Activated CD8-positive, alpha-beta memory T cell treated with anti-CD3 and anti-CD28 coated beads, Interleukin-2, amount 10 ng/mL, durations not matched to agents 7 days and 5 days (primary cell): ENCODE measurements at regions not wholly inside any gene's neighbourhood (a gene's known extent, or its start where the extent isn't known, plus 50 kb on each side); places are given as distances from the start of the nearest gene placed in this dataset.
"Not testable (repeated sequence)": the region's sequence is repeated elsewhere in the genome, so short reads cannot be mapped to it uniquely, and the experiment has no call there.

ENCODE experiments used
- ATAC-seq: fragments of 150-1000 bp; cut with Tn5 transposase; one replicate; pipeline ENCODE4 v1.10.0; 2021; ENCODE audit warnings: moderate library complexity
- CTCF ChIA-PET: fragments of 350-600 bp; sonication (Branson Sonifier 250); formaldehyde crosslinking; loops from one replicate; lab custom pipeline; 2021; ENCODE audit warnings: antibody characterized with exemption; lab: Charles Lee
- DNase-seq: peaks from one replicate; pipeline ENCODE4 v3.0.0-alpha.2; 2020
- H3K27ac Mint-ChIP-seq: one replicate; pipeline ENCODE4 v1.8.0; 2021; ENCODE audit warnings: mild to moderate bottlenecking, mixed read lengths
- H3K27me3 Mint-ChIP-seq: one replicate; pipeline ENCODE4 v1.8.0; 2021; ENCODE audit warnings: mixed read lengths
- H3K36me3 Mint-ChIP-seq: one replicate; pipeline ENCODE4 v1.8.0; 2021; ENCODE audit warnings: mild to moderate bottlenecking, mixed read lengths
- H3K4me1 Mint-ChIP-seq: one replicate; pipeline ENCODE4 v1.8.0; 2021; ENCODE audit warnings: mixed read lengths
- H3K4me3 Mint-ChIP-seq: one replicate; pipeline ENCODE4 v1.8.0; 2021; ENCODE audit warnings: mild to moderate bottlenecking, moderate library complexity, mixed read lengths
- H3K9me3 Mint-ChIP-seq: one replicate; pipeline ENCODE4 v1.8.0; 2022; ENCODE audit warnings: low read depth, mixed read lengths

- CTCF ChIA-PET: interaction anchor here (0.7 kb wide), 1 partner anchor 12 kb away, joined by 3 read pairs; no protein-coding TSS in a partner anchor
- no peak overlapping the region for H3K27ac Mint-ChIP-seq
Measured at GRCh38 chr2:189306525-189306924, 127.0 kb upstream of the COL5A2 start.

GRCh38 chr2:189308056-189308790, 128.7 kb upstream of the COL5A2 start:
- no peak overlapping the region for H3K27ac Mint-ChIP-seq
- no peaks in the 10 kb centered on the region for H3K27me3 Mint-ChIP-seq
- peaks cover 13% of the 10 kb centered on the region for H3K4me1 Mint-ChIP-seq
- DNase-seq (no peak), ATAC-seq (no peak)
- CTCF ChIA-PET: no interaction called here
- no peaks in the 10 kb centered on the region for H3K9me3 Mint-ChIP-seq
- H3K36me3 Mint-ChIP-seq: peaks cover 3% of the 10 kb centered on the region
- H3K4me3 Mint-ChIP-seq: no peak overlapping the region

More at GRCh38 chr2:189306525-189306924, 127.0 kb upstream of the COL5A2 start:
- Mint-ChIP-seq H3K9me3 (no peaks in the 10 kb centered on the region), H3K4me1 (peaks cover 23% of the 10 kb centered on the region), H3K27me3 (no peaks in the 10 kb centered on the region), H3K36me3 (peaks cover 3% of the 10 kb centered on the region), H3K4me3 (no peak overlapping the region)
- ATAC-seq (no peak), DNase-seq (no peak)

GRCh38 chr2:189309331-189309730, 129.8 kb upstream of the COL5A2 start:
- DNase-seq (no peak), ATAC-seq (no peak)
- no peaks in the 10 kb centered on the region for H3K9me3 Mint-ChIP-seq
- no peak overlapping the region for H3K27ac Mint-ChIP-seq
- CTCF ChIA-PET: no interaction called here
- H3K4me1 Mint-ChIP-seq: peaks cover 4% of the 10 kb centered on the region
- H3K4me3 Mint-ChIP-seq: no peak overlapping the region
- H3K36me3 Mint-ChIP-seq: peaks cover 2% of the 10 kb centered on the region
- no peaks in the 10 kb centered on the region for H3K27me3 Mint-ChIP-seq

GRCh38 chr2:189312211-189312610, 129.1 kb upstream of the WDR75 start:
- no peak overlapping the region for H3K4me3 Mint-ChIP-seq
- no peaks in the 10 kb centered on the region for H3K9me3 Mint-ChIP-seq
- H3K27ac Mint-ChIP-seq: no peak overlapping the region
- no peaks in the 10 kb centered on the region for H3K36me3 Mint-ChIP-seq
- no peak for DNase-seq
- no peaks in the 10 kb centered on the region for H3K27me3 Mint-ChIP-seq
- ATAC-seq: no peak
- CTCF ChIA-PET: no interaction called here
- H3K4me1 Mint-ChIP-seq: no peaks in the 10 kb centered on the region

- CTCF ChIA-PET: no interaction called here
- Mint-ChIP-seq H3K4me1 (no peaks in the 10 kb centered on the region), H3K27me3 (no peaks in the 10 kb centered on the region), H3K36me3 (no peaks in the 10 kb centered on the region), H3K27ac (no peak overlapping the region), H3K9me3 (no peaks in the 10 kb centered on the region), H3K4me3 (no peak overlapping the region)
- DNase-seq: no peak
- no peak for ATAC-seq
Measured at GRCh38 chr2:189312643-189313042, 128.6 kb upstream of the WDR75 start.

- DNase-seq (no peak), ATAC-seq (no peak)
- CTCF ChIA-PET: no interaction called here
- no peaks in the 10 kb centered on the region for H3K4me1 Mint-ChIP-seq
- no peaks in the 10 kb centered on the region for H3K27me3 Mint-ChIP-seq
- peaks cover 6% of the 10 kb centered on the region for H3K9me3 Mint-ChIP-seq
- H3K4me3 Mint-ChIP-seq: no peak overlapping the region
- H3K36me3 Mint-ChIP-seq: no peaks in the 10 kb centered on the region
- no peak overlapping the region for H3K27ac Mint-ChIP-seq
Measured at GRCh38 chr2:189318761-189319160, 122.5 kb upstream of the WDR75 start.

GRCh38 chr2:189319424-189319823, 121.8 kb upstream of the WDR75 start:
- ATAC-seq, H3K27me3 Mint-ChIP-seq, H3K27ac Mint-ChIP-seq, CTCF ChIA-PET, H3K4me1 Mint-ChIP-seq, H3K36me3 Mint-ChIP-seq, DNase-seq, H3K9me3 Mint-ChIP-seq, H3K4me3 Mint-ChIP-seq: not testable (repeated sequence)

GRCh38 chr2:189327879-189328847, 113.1 kb upstream of the WDR75 start:
- ATAC-seq (no peak), DNase-seq (no peak)
- no peak overlapping the region for H3K4me3 Mint-ChIP-seq
- no peaks in the 10 kb centered on the region for H3K27me3 Mint-ChIP-seq
- peaks cover 2% of the 10 kb centered on the region for H3K9me3 Mint-ChIP-seq
- H3K36me3 Mint-ChIP-seq: no peaks in the 10 kb centered on the region
- no peaks in the 10 kb centered on the region for H3K4me1 Mint-ChIP-seq
- CTCF ChIA-PET: no interaction called here
- H3K27ac Mint-ChIP-seq: no peak overlapping the region

GRCh38 chr2:189328848-189329245, 112.4 kb upstream of the WDR75 start:
- CTCF ChIA-PET: no interaction called here

GRCh38 chr2:189336276-189336975, 104.8 kb upstream of the WDR75 start:
- CTCF ChIA-PET: no interaction called here

More at GRCh38 chr2:189328848-189329245, 112.4 kb upstream of the WDR75 start:
- H3K36me3 Mint-ChIP-seq: no peaks in the 10 kb centered on the region
- H3K4me3 Mint-ChIP-seq: no peak overlapping the region
- DNase-seq: no peak
- H3K4me1 Mint-ChIP-seq: no peaks in the 10 kb centered on the region
- H3K9me3 Mint-ChIP-seq: peaks cover 2% of the 10 kb centered on the region
- ATAC-seq: no peak
- H3K27ac Mint-ChIP-seq: no peak overlapping the region
- H3K27me3 Mint-ChIP-seq: no peaks in the 10 kb centered on the region

GRCh38 chr2:189337656-189338055, 103.6 kb upstream of the WDR75 start:
- no peaks in the 10 kb centered on the region for H3K36me3 Mint-ChIP-seq
- DNase-seq (no peak), ATAC-seq (no peak)
- no peak overlapping the region for H3K4me3 Mint-ChIP-seq
- H3K27me3 Mint-ChIP-seq: no peaks in the 10 kb centered on the region
- no peak overlapping the region for H3K27ac Mint-ChIP-seq
- H3K9me3 Mint-ChIP-seq: peaks cover 6% of the 10 kb centered on the region
- CTCF ChIA-PET: no interaction called here
- H3K4me1 Mint-ChIP-seq: no peaks in the 10 kb centered on the region

More at GRCh38 chr2:189336276-189336975, 104.8 kb upstream of the WDR75 start:
- ATAC-seq (no peak), DNase-seq (no peak)
- Mint-ChIP-seq H3K27me3 (no peaks in the 10 kb centered on the region), H3K4me3 (no peak overlapping the region), H3K4me1 (no peaks in the 10 kb centered on the region), H3K27ac (no peak overlapping the region), H3K36me3 (no peaks in the 10 kb centered on the region), H3K9me3 (peaks cover 8% of the 10 kb centered on the region)

GRCh38 chr2:189338115-189338514, 103.2 kb upstream of the WDR75 start:
- CTCF ChIA-PET: no interaction called here
- no peak for ATAC-seq
- DNase-seq: no peak
- peaks cover 6% of the 10 kb centered on the region for H3K9me3 Mint-ChIP-seq
- H3K36me3 Mint-ChIP-seq: no peaks in the 10 kb centered on the region
- no peak overlapping the region for H3K27ac Mint-ChIP-seq
- no peak overlapping the region for H3K4me3 Mint-ChIP-seq
- H3K27me3 Mint-ChIP-seq: no peaks in the 10 kb centered on the region
- H3K4me1 Mint-ChIP-seq: no peaks in the 10 kb centered on the region

- CTCF ChIA-PET: no interaction called here
- DNase-seq (no peak), ATAC-seq (no peak)
- Mint-ChIP-seq H3K27me3 (no peaks in the 10 kb centered on the region), H3K4me3 (no peak overlapping the region), H3K4me1 (no peaks in the 10 kb centered on the region), H3K27ac (no peak overlapping the region), H3K36me3 (no peaks in the 10 kb centered on the region), H3K9me3 (peaks cover 6% of the 10 kb centered on the region)
Measured at GRCh38 chr2:189341077-189341476, 100.2 kb upstream of the WDR75 start.
